B cell (primary cell): ENCODE measurements at regions not wholly inside any gene's neighbourhood (a gene's known extent, or its start where the extent isn't known, plus 50 kb on each side); places are given as distances from the start of the nearest gene placed in this dataset.

Source experiments
- EZH2 ChIP-seq: IDR thresholded peaks from 2 replicates; pipeline ENCODE4 v1.6.1; 2012; ENCODE audit warnings: borderline replicate concordance, low read depth, mild to moderate bottlenecking, moderate library complexity, low read length; ENCODE audit not compliant: insufficient read depth, poor library complexity, severe bottlenecking
- TF ChIP-seq, protein P1 (sequence below): fragments of 200-600 bp; IDR thresholded peaks from one replicate; pipeline ENCODE4 v1.8.0; 2022; ENCODE audit warnings: antibody characterized with exemption, mild to moderate bottlenecking

DNA sequence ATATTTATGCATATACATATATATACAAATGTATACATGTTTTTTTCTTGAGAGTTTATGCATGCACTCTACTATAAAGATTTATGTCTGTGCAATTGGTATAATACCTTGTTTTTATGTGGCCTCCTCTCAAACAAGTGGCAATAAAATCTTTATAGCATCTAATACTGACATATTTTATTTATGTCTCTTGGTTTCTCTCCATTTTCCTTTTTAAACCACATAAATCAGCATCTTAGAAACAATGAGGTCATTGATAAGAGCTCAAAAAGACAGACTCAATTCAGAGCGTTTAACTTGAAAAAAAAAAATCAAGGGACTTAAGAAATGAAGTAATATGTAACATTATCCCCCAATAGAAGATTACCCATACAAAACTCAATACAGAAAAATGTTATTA is 1442.2 kb upstream of the ALCAM start:
- TF ChIP-seq, protein P1, sequence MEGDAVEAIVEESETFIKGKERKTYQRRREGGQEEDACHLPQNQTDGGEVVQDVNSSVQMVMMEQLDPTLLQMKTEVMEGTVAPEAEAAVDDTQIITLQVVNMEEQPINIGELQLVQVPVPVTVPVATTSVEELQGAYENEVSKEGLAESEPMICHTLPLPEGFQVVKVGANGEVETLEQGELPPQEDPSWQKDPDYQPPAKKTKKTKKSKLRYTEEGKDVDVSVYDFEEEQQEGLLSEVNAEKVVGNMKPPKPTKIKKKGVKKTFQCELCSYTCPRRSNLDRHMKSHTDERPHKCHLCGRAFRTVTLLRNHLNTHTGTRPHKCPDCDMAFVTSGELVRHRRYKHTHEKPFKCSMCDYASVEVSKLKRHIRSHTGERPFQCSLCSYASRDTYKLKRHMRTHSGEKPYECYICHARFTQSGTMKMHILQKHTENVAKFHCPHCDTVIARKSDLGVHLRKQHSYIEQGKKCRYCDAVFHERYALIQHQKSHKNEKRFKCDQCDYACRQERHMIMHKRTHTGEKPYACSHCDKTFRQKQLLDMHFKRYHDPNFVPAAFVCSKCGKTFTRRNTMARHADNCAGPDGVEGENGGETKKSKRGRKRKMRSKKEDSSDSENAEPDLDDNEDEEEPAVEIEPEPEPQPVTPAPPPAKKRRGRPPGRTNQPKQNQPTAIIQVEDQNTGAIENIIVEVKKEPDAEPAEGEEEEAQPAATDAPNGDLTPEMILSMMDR, result no peak
- TF ChIP-seq EZH2, result no peak
